M059J (cell line): ENCODE measurements at regions not wholly inside any gene's neighbourhood (a gene's known extent, or its start where the extent isn't known, plus 50 kb on each side); places are given as distances from the start of the nearest gene placed in this dataset.
A peak's percentile ranks its signal among the peaks of the same experiment; 100 is the strongest.

Experiments used
- DNase-seq: peaks from one replicate; pipeline ENCODE4 v3.0.0-alpha.2; 2012; ENCODE audit warnings: low read depth

- DNase-seq, result no peak
Measured at GRCh38 chr17:65365169-65365568, 196.3 kb downstream of the AXIN2 start.

- no peak for DNase-seq
Measured at GRCh38 chr17:65364438-65364837, 197.0 kb downstream of the AXIN2 start.

GRCh38 chr17:65362826-65363225 is 198.6 kb downstream of the AXIN2 start:
- DNase-seq, result peak; percentile 97

- DNase-seq, result no peak
Measured at GRCh38 chr17:65360961-65361552, 200.4 kb downstream of the AXIN2 start.

- DNase-seq, result peak; percentile 94
Measured at GRCh38 chr17:65359016-65359415, 202.4 kb downstream of the AXIN2 start.

- DNase-seq, result no peak
Measured at GRCh38 chr17:65356536-65356935, 204.9 kb downstream of the AXIN2 start.

GRCh38 chr17:65355246-65355645 is 206.2 kb downstream of the AXIN2 start:
- peak; percentile 62 for DNase-seq

- DNase-seq, result no peak
Measured at GRCh38 chr17:65349916-65350315, 211.5 kb downstream of the AXIN2 start.

- peak; percentile 73 for DNase-seq
Measured at GRCh38 chr17:65346166-65346565, 209.0 kb downstream of the RGS9 start.

GRCh38 chr17:65345261-65346005 is 208.3 kb downstream of the RGS9 start:
- peak; percentile 76 for DNase-seq

- no peak for DNase-seq
Measured at GRCh38 chr17:65340401-65340800, 203.2 kb downstream of the RGS9 start.

- peak; percentile 19 for DNase-seq
Measured at GRCh38 chr17:65334406-65334805, 197.2 kb downstream of the RGS9 start.

- no peak for DNase-seq
Measured at GRCh38 chr17:65332779-65333178, 195.6 kb downstream of the RGS9 start.

GRCh38 chr17:65332375-65332774 is 195.2 kb downstream of the RGS9 start:
- peak; percentile 59 for DNase-seq

- no peak for DNase-seq
Measured at GRCh38 chr17:65328567-65328966, 191.4 kb downstream of the RGS9 start.

- no peak for DNase-seq
Measured at GRCh38 chr17:65324611-65325342, 187.6 kb downstream of the RGS9 start.

GRCh38 chr17:65323049-65323448 is 185.9 kb downstream of the RGS9 start:
- no peak for DNase-seq

- DNase-seq, result no peak
Measured at GRCh38 chr17:65320820-65321219, 183.7 kb downstream of the RGS9 start.

GRCh38 chr17:65314212-65314611 is 177.0 kb downstream of the RGS9 start:
- no peak for DNase-seq

- no peak for DNase-seq
Measured at GRCh38 chr17:65312718-65313377, 175.7 kb downstream of the RGS9 start.

GRCh38 chr17:65311261-65311660 is 174.1 kb downstream of the RGS9 start:
- DNase-seq, result no peak

- no peak for DNase-seq
Measured at GRCh38 chr17:65307961-65308316, 170.8 kb downstream of the RGS9 start.
